T-cell (primary cell): ENCODE measurements at regions not wholly inside any gene's neighbourhood (a gene's known extent, or its start where the extent isn't known, plus 50 kb on each side); places are given as distances from the start of the nearest gene placed in this dataset.

Source experiments
- ATAC-seq, 4 experiments: fragments of 200-7000 bp in 3 of 4; fragments of 150-1000 bp in 1 of 4; cut with Tn5 transposase; replicated peaks in 1 of 4; 1 replicate in 3 of 4; 2 replicates in 1 of 4; pipeline ENCODE4 v1.10.0; 2021; ENCODE audit warnings: moderate library complexity in 3 of 4, mild to moderate bottlenecking in 2 of 4, moderate number of reproducible peaks in 1 of 4
- CTCF ChIA-PET, 2 donors: fragments of 300-600 bp; sonication (Branson Sonifier 250); formaldehyde crosslinking; loops; one replicate each; lab custom pipeline; 2022; ENCODE audit warnings: antibody characterized with exemption in 2 of 2; lab: Charles Lee
- POLR2A ChIA-PET, 2 donors: fragments of 300-600 bp; sonication (Branson Sonifier 250); formaldehyde crosslinking; loops; one replicate each; lab custom pipeline; 2022; ENCODE audit warnings: antibody characterized with exemption in 2 of 2; lab: Charles Lee
- DNase-seq, 35 experiments: peaks; one replicate each; pipeline versions ENCODE4 v3.0.0 to v3.0.0-alpha.2; 2013 to 2023
- H3K27ac ChIP-seq: one replicate; pipeline ENCODE4 v1.5.1; 2013; ENCODE audit warnings: low read length
- H3K27me3 ChIP-seq, 2 experiments: replicated peaks in 1 of 2; 1 replicate in 1 of 2; 2 replicates in 1 of 2; pipeline versions ENCODE4 v1.6.1 to v1.7.0; 2013; ENCODE audit warnings: low read length in 1 of 2, mixed read lengths in 1 of 2; ENCODE audit not compliant: control insufficient read depth in 2 of 2, insufficient read depth in 2 of 2; ENCODE audit errors: extremely low read depth in 1 of 2
- H3K36me3 ChIP-seq, 2 donors: 1 replicate in 1 of 2; 2 replicates in 1 of 2; pipeline versions ENCODE4 v1.6.1 to v1.7.0; 2013; ENCODE audit warnings: low read length in 1 of 2; ENCODE audit not compliant: control insufficient read depth in 2 of 2, insufficient read depth in 1 of 2; ENCODE audit errors: extremely low read depth in 1 of 2
- H3K4me1 ChIP-seq, 2 experiments: 1 replicate in 1 of 2; 2 replicates in 1 of 2; pipeline versions ENCODE4 v1.6.1 to v1.7.0; 2013; ENCODE audit warnings: low read length in 2 of 2, mixed read lengths in 1 of 2; ENCODE audit not compliant: insufficient read depth in 2 of 2, control insufficient read depth in 1 of 2; ENCODE audit errors: extremely low read depth in 1 of 2
- H3K4me3 ChIP-seq, 2 donors: 1 replicate in 1 of 2; 2 replicates in 1 of 2; pipeline versions ENCODE4 v1.5.1 to v1.7.0; 2013; ENCODE audit warnings: mild to moderate bottlenecking in 2 of 2, low read length in 1 of 2, moderate library complexity in 1 of 2; ENCODE audit not compliant: control insufficient read depth in 1 of 2; ENCODE audit errors: extremely low read depth in 1 of 2
- H3K9me3 ChIP-seq: 2 replicates; pipeline ENCODE4 v1.7.0; 2013
- H3K27ac Mint-ChIP-seq, 2 donors: one replicate each; pipeline ENCODE4 v1.8.0; 2020 to 2021; ENCODE audit warnings: mild to moderate bottlenecking in 2 of 2, mixed read lengths in 2 of 2
- H3K27me3 Mint-ChIP-seq, 2 donors: one replicate each; pipeline ENCODE4 v1.8.0; 2021 to 2022; ENCODE audit warnings: mixed read lengths in 2 of 2
- H3K36me3 Mint-ChIP-seq: one replicate; pipeline ENCODE4 v1.8.0; 2021; ENCODE audit warnings: mixed read lengths
- H3K4me1 Mint-ChIP-seq, 3 donors: one replicate each; pipeline ENCODE4 v1.8.0; 2020 to 2022; ENCODE audit warnings: mixed read lengths in 3 of 3, mild to moderate bottlenecking in 1 of 3
- H3K4me3 Mint-ChIP-seq, 3 donors: one replicate each; pipeline ENCODE4 v1.8.0; 2020 to 2022; ENCODE audit warnings: mild to moderate bottlenecking in 3 of 3, mixed read lengths in 3 of 3, moderate library complexity in 3 of 3
- H3K9me3 Mint-ChIP-seq, 3 donors: one replicate each; pipeline ENCODE4 v1.8.0; 2020 to 2022; ENCODE audit warnings: mixed read lengths in 3 of 3
- WGBS: methylation state at CpG from one replicate; pipeline ENCODE4 v1.1.5; 2013; ENCODE audit warnings: missing lambda C conversion rate; ENCODE audit not compliant: insufficient coverage; 5-methylcytosine and 5-hydroxymethylcytosine counted together

DNA sequence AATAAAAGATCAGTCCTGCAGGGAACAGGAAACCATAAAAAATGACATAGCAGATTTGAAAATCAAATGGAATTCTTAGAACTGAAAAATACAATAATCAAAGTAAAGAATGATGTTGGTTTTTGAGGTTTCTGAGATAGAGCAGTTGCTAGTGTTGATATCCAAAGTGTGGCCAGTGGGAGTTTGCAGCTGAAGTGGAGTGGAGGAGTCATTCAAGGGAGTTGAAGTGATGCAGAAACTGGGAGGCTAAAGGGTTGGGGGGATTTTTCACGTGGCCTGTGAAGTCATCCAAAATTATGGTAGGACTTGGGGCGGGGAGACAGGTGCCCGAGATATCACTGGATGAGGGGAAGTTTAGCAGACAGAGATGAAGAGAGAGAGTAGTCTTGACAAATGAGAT is 123.6 kb downstream of the CDC5L start:
- ATAC-seq (no peak), DNase-seq (no peak)
- Mint-ChIP-seq H3K4me3 (no peak overlapping the region), H3K27me3 (peaks cover 2 to 6% of the 10 kb centered on the region in 2 donors), H3K27ac (no peak overlapping the region), H3K36me3 (no peaks in the 10 kb centered on the region), H3K9me3 (no peaks in the 10 kb centered on the region), H3K4me1 (no peaks in the 10 kb centered on the region)
- ChIA-PET POLR2A (no interaction called here), CTCF (no interaction called here)
- no peaks in the 10 kb centered on the region for H3K36me3 ChIP-seq
- no peak overlapping the region for H3K4me3 ChIP-seq
- H3K4me1 ChIP-seq = no peaks in the 10 kb centered on the region
- no peak overlapping the region for H3K27ac ChIP-seq
- peaks cover 0 to 2% of the 10 kb centered on the region in 2 experiments for H3K27me3 ChIP-seq
- WGBS = 62% methylated on average over 3 of the region's 3 CpGs
- no peaks in the 10 kb centered on the region for H3K9me3 ChIP-seq

DNA sequence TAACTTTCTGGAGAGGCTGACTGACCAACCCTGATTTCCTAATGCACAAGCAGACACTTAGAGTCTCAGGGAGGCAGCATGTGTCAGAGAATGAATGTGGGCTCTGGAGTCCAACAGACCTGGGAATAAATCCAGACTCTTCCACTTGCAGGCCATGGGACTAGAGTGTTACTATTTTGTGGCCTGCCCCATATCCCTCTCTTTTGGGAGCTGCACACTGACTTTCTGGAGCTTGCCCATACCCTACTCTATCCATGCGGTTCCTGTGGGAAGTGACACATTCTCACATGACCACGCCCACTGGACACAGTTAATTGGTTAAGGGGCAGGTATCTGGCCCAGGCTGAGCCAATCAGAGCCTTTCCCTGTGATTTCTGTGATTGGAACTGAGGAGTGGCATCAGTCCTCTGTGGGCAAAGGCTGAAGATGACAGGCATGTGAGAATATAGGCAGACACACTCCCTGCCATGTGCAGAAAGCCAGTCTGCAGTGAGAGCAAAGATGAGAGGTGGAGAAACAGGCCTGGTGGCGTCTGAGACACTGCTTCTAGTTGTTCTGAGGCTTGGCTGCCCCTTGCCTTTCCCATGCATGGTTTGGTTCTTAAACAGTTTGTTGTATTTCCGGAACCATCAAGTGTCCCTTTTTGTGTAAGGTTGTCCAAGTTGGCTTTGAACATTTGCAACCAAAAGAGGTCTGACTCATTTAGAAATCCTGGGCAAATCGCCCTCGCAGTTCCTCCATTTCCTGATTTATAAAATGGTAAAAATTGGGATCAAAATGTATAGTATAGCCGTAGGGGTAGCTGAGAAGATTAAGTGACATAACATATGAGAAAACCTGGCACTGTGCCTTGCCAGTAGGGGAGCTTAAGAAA is 125.6 kb downstream of the CDC5L start:
- POLR2A ChIA-PET = no interaction called here
- peaks cover 0 to 3% of the 10 kb centered on the region in 2 donors for H3K27me3 Mint-ChIP-seq
- 53% methylated on average over 4 of the region's 7 CpGs for WGBS
- H3K9me3 Mint-ChIP-seq = peaks cover 0 to 4% (median 0%) of the 10 kb centered on the region in 3 donors
- H3K4me1 Mint-ChIP-seq = no peaks in the 10 kb centered on the region
- H3K4me3 Mint-ChIP-seq = no peak overlapping the region
- Histone ChIP-seq H3K27me3 (peaks cover 0 to 2% of the 10 kb centered on the region in 2 experiments), H3K4me3 (no peak overlapping the region), H3K9me3 (no peaks in the 10 kb centered on the region), H3K36me3 (no peaks in the 10 kb centered on the region), H3K4me1 (no peaks in the 10 kb centered on the region), H3K27ac (no peak overlapping the region)
- DNase-seq = no peak
- no peak overlapping the region for H3K27ac Mint-ChIP-seq
- no peaks in the 10 kb centered on the region for H3K36me3 Mint-ChIP-seq
- CTCF ChIA-PET = no interaction called here
- ATAC-seq = no peak

DNA sequence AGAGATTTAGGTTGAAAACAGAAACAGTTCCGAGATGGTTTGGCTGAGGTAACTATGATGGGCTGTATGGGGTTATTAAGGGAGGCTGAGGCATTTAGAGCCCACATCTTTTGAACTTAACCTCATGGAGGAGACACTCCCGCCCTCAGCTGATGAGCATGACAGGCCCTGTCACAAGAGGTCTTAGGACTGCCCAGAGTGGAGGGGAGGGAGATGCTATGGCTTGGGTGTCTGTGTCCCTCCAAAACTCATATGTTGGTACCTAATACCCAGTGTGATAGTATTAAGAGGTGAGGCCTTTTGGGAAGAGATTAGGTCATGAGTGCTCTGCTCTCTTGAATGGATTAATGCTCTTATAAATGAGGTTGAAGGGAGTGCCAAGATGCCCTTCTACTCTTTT is 126.6 kb downstream of the CDC5L start:
- ChIA-PET CTCF (no interaction called here), POLR2A (no interaction called here)
- Histone ChIP-seq H3K4me1 (no peaks in the 10 kb centered on the region), H3K27me3 (peaks cover 0 to 2% of the 10 kb centered on the region in 2 experiments), H3K27ac (no peak overlapping the region), H3K36me3 (no peaks in the 10 kb centered on the region), H3K9me3 (no peaks in the 10 kb centered on the region), H3K4me3 (no peak overlapping the region)
- Mint-ChIP-seq H3K36me3 (no peaks in the 10 kb centered on the region), H3K9me3 (peaks cover 0 to 13% (median 6%) of the 10 kb centered on the region in 3 donors), H3K27ac (no peak overlapping the region), H3K27me3 (peaks cover 4 to 6% of the 10 kb centered on the region in 2 donors), H3K4me3 (no peak overlapping the region), H3K4me1 (no peaks in the 10 kb centered on the region)
- ATAC-seq (no peak), DNase-seq (no peak)
- whole genome bisulfite sequencing = 100% methylated on average over 1 of the region's 2 CpGs

DNA sequence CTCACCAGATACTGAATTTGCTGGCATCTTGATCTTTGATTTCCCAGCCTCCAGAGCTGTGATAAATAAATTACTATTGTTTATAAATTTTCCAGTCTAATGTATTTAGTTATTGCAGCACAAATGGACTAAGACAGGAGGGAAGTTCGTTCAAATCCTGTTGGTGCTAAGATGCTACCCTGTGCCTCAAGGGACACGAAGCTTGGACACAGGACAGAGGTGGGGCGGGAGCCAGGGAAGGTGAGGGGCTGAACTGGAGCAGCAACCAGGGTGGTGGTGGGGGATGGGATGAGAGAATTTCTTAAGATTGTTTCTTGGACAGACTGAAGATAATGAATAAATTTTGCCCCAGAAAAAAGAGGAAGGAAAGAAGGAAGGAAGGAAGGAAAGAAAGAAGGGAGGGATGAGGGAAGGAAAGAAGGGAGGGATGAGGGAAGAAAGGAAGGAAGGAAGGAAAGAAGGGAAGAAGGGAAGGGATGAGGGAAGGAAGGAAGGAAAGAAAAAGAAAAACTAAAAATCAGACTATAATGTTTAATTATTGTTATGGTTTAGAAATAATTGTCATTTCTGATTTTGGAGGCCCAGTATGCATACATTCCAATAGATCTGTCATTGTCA is 127.2 kb downstream of the CDC5L start:
- DNase-seq = no peak
- ChIA-PET CTCF (no interaction called here), POLR2A (no interaction called here)
- no peak for ATAC-seq
- Histone ChIP-seq H3K4me3 (no peak overlapping the region), H3K36me3 (no peaks in the 10 kb centered on the region), H3K4me1 (no peaks in the 10 kb centered on the region), H3K27me3 (peaks cover 0 to 2% of the 10 kb centered on the region in 2 experiments), H3K27ac (no peak overlapping the region), H3K9me3 (no peaks in the 10 kb centered on the region)
- Mint-ChIP-seq H3K4me3 (no peak overlapping the region), H3K4me1 (no peaks in the 10 kb centered on the region), H3K27ac (no peak overlapping the region), H3K9me3 (peaks cover 0 to 18% (median 9%) of the 10 kb centered on the region in 3 donors), H3K36me3 (peaks cover 4% of the 10 kb centered on the region), H3K27me3 (peaks cover 4 to 6% of the 10 kb centered on the region in 2 donors)
- 71% methylated on average over 3 of the region's 3 CpGs for WGBS

GRCh38 chr6:44522871-44523270 is 135.4 kb downstream of the CDC5L start:
- no peak overlapping the region for H3K4me3 Mint-ChIP-seq

GRCh38 chr6:44524476-44525227 is 137.1 kb downstream of the CDC5L start:
- Histone ChIP-seq H3K4me1 (peaks cover 0 to 9% of the 10 kb centered on the region in 2 experiments), H3K9me3 (no peaks in the 10 kb centered on the region), H3K4me3 (no peak overlapping the region), H3K27ac (no peak overlapping the region), H3K27me3 (peaks cover 0 to 50% of the 10 kb centered on the region in 2 experiments), H3K36me3 (no peaks in the 10 kb centered on the region)
- WGBS = 54% methylated on average over 5 of the region's 6 CpGs
- peaks cover 14 to 15% (median 15%) of the 10 kb centered on the region in 3 donors for H3K9me3 Mint-ChIP-seq
- no peaks in the 10 kb centered on the region for H3K36me3 Mint-ChIP-seq
- H3K27ac Mint-ChIP-seq = no peak overlapping the region
- peaks cover 6 to 14% (median 12%) of the 10 kb centered on the region in 3 donors for H3K4me1 Mint-ChIP-seq
- no peak overlapping the region for H3K4me3 Mint-ChIP-seq
- DNase-seq (no peak), ATAC-seq (peak in 1 of 4 experiments; percentile 17)
- peaks cover 27 to 34% of the 10 kb centered on the region in 2 donors for H3K27me3 Mint-ChIP-seq
- CTCF ChIA-PET = no interaction called here
- POLR2A ChIA-PET = no interaction called here

More at GRCh38 chr6:44522871-44523270, 135.4 kb downstream of the CDC5L start:
- WGBS = 81% methylated on average over 4 of the region's 4 CpGs
- Histone ChIP-seq H3K36me3 (no peaks in the 10 kb centered on the region), H3K4me3 (no peak overlapping the region), H3K9me3 (no peaks in the 10 kb centered on the region), H3K27me3 (peaks cover 0 to 39% of the 10 kb centered on the region in 2 experiments), H3K4me1 (peaks cover 0 to 9% of the 10 kb centered on the region in 2 experiments), H3K27ac (no peak overlapping the region)
- Mint-ChIP-seq H3K27me3 (peaks cover 20 to 36% of the 10 kb centered on the region in 2 donors), H3K27ac (no peak overlapping the region), H3K4me1 (peaks cover 3 to 12% (median 12%) of the 10 kb centered on the region in 3 donors), H3K9me3 (peaks cover 14 to 31% (median 24%) of the 10 kb centered on the region in 3 donors), H3K36me3 (peaks cover 4% of the 10 kb centered on the region)
- POLR2A ChIA-PET = no interaction called here
- DNase-seq (no peak), ATAC-seq (no peak)
- CTCF ChIA-PET = no interaction called here
